Astrocyte (in vitro differentiated cells and primary cell): ENCODE measurements at regions not wholly inside any gene's neighbourhood (a gene's known extent, or its start where the extent isn't known, plus 50 kb on each side); places are given as distances from the start of the nearest gene placed in this dataset.

Source experiments
- DNase-seq: peaks from one replicate; pipeline ENCODE4 v3.0.0-alpha.2; 2010; ENCODE audit warnings: low read depth
- FAIRE-seq: peaks from 2 replicates; lab custom pipeline; 2011; peaks lifted over from hg19 to GRCh38; lab: Jason Lieb, UNC
- H2AFZ ChIP-seq: 2 replicates; pipeline ENCODE4 v1.6.0; 2012; ENCODE audit warnings: low read depth, low read length, inconsistent platforms
- H3K27ac ChIP-seq: 2 replicates; pipeline ENCODE4 v1.5.1; 2011; ENCODE audit warnings: low read depth, low read length, inconsistent platforms
- H3K27me3 ChIP-seq: 2 replicates; pipeline ENCODE4 v1.6.0; 2011; ENCODE audit warnings: low read length, inconsistent platforms; ENCODE audit not compliant: insufficient read depth
- H3K36me3 ChIP-seq: 2 replicates; pipeline ENCODE4 v1.5.1; 2011; ENCODE audit warnings: low read length, inconsistent platforms; ENCODE audit not compliant: insufficient read depth
- H3K4me1 ChIP-seq: 2 replicates; pipeline ENCODE4 v1.5.1; 2011; ENCODE audit warnings: low read length, inconsistent platforms; ENCODE audit not compliant: insufficient read depth
- H3K4me2 ChIP-seq: 2 replicates; pipeline ENCODE4 v1.6.0; 2012; ENCODE audit warnings: low read length, inconsistent platforms
- H3K4me3 ChIP-seq: 2 replicates; pipeline ENCODE4 v1.5.1; 2011; ENCODE audit warnings: low read depth, mild to moderate bottlenecking, low read length, inconsistent platforms; ENCODE audit not compliant: insufficient read depth
- H3K79me2 ChIP-seq: 2 replicates; pipeline ENCODE4 v1.6.0; 2012; ENCODE audit warnings: mild to moderate bottlenecking, low read length, inconsistent platforms; ENCODE audit not compliant: insufficient read depth
- H3K9ac ChIP-seq: 2 replicates; pipeline ENCODE4 v1.6.0; 2012; ENCODE audit warnings: mild to moderate bottlenecking, low read length, inconsistent platforms
- H3K9me3 ChIP-seq: 2 replicates; pipeline ENCODE4 v1.5.1; 2012; ENCODE audit warnings: low read depth, mild to moderate bottlenecking, low read length, inconsistent platforms; ENCODE audit not compliant: insufficient read depth
- H4K20me1 ChIP-seq: 2 replicates; pipeline ENCODE4 v1.6.0; 2012; ENCODE audit warnings: low read length, inconsistent platforms; ENCODE audit not compliant: insufficient read depth
- H3K27ac Mint-ChIP-seq: one replicate; pipeline ENCODE4 v1.8.0; 2021; ENCODE audit warnings: mild to moderate bottlenecking, mixed read lengths; ENCODE audit not compliant: unreplicated experiment
- H3K27me3 Mint-ChIP-seq: one replicate; pipeline ENCODE4 v1.8.0; 2021; ENCODE audit warnings: low read depth, mixed read lengths; ENCODE audit not compliant: unreplicated experiment
- H3K36me3 Mint-ChIP-seq: one replicate; pipeline ENCODE4 v1.8.0; 2021; ENCODE audit warnings: low read depth, mixed read lengths; ENCODE audit not compliant: unreplicated experiment
- H3K4me1 Mint-ChIP-seq: one replicate; pipeline ENCODE4 v1.8.0; 2021; ENCODE audit warnings: low read depth, mixed read lengths; ENCODE audit not compliant: unreplicated experiment
- H3K4me3 Mint-ChIP-seq: one replicate; pipeline ENCODE4 v1.8.0; 2021; ENCODE audit warnings: mild to moderate bottlenecking, moderate library complexity, mixed read lengths; ENCODE audit not compliant: unreplicated experiment
- H3K9me3 Mint-ChIP-seq: one replicate; pipeline ENCODE4 v1.8.0; 2021; ENCODE audit warnings: mild to moderate bottlenecking, mixed read lengths; ENCODE audit not compliant: unreplicated experiment
- EZH2 ChIP-seq: IDR thresholded peaks from 2 replicates; pipeline ENCODE4 v1.6.1; 2012; ENCODE audit warnings: mild to moderate bottlenecking, low read length, inconsistent platforms; ENCODE audit not compliant: insufficient read depth
- TF ChIP-seq, protein P1 (sequence below): IDR thresholded peaks from 2 replicates; pipeline ENCODE4 v1.5.1; 2011; ENCODE audit warnings: low read depth, mild to moderate bottlenecking, inconsistent platforms, low read length, moderate library complexity; ENCODE audit not compliant: insufficient read depth

DNA sequence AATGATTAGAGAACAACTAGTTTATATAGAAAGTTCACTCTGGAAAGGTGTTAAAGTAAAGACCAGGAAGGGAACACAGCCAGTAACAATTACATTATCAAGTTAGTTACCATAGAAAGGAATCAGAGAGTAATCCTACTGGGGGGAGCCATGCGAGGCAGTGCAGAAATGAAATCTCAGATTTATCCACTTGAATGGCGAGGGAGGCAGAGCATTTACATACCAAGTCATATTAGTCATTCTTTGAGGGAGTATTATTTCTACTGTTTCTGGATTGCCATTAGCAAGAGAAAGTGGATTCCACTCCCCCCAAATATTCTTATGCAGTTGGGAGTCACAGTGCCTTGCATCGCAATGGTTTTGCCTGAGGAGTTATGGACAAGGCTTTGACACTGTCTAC is 472.7 kb upstream of the TRIB2 start:
- TF ChIP-seq, protein P1, sequence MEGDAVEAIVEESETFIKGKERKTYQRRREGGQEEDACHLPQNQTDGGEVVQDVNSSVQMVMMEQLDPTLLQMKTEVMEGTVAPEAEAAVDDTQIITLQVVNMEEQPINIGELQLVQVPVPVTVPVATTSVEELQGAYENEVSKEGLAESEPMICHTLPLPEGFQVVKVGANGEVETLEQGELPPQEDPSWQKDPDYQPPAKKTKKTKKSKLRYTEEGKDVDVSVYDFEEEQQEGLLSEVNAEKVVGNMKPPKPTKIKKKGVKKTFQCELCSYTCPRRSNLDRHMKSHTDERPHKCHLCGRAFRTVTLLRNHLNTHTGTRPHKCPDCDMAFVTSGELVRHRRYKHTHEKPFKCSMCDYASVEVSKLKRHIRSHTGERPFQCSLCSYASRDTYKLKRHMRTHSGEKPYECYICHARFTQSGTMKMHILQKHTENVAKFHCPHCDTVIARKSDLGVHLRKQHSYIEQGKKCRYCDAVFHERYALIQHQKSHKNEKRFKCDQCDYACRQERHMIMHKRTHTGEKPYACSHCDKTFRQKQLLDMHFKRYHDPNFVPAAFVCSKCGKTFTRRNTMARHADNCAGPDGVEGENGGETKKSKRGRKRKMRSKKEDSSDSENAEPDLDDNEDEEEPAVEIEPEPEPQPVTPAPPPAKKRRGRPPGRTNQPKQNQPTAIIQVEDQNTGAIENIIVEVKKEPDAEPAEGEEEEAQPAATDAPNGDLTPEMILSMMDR, result no peak
- H3K4me3 Mint-ChIP-seq, result no peak overlapping the region
- H3K4me2 ChIP-seq, result no peak overlapping the region
- no peak overlapping the region for H2AFZ ChIP-seq
- no peaks in the 10 kb centered on the region for H3K9me3 Mint-ChIP-seq
- no peaks in the 10 kb centered on the region for H4K20me1 ChIP-seq
- H3K36me3 Mint-ChIP-seq, result no peaks in the 10 kb centered on the region
- no peaks in the 10 kb centered on the region for H3K79me2 ChIP-seq
- no peaks in the 10 kb centered on the region for H3K4me1 ChIP-seq
- H3K9me3 ChIP-seq, result no peaks in the 10 kb centered on the region
- no peak overlapping the region for H3K27ac ChIP-seq
- H3K27ac Mint-ChIP-seq, result no peak overlapping the region
- H3K9ac ChIP-seq, result no peak overlapping the region
- no peak overlapping the region for H3K4me3 ChIP-seq
- FAIRE-seq (no peak), DNase-seq (peak; percentile 39)
- no peaks in the 10 kb centered on the region for H3K36me3 ChIP-seq
- H3K27me3 ChIP-seq, result no peaks in the 10 kb centered on the region
- peaks cover 7% of the 10 kb centered on the region for H3K4me1 Mint-ChIP-seq
- no peaks in the 10 kb centered on the region for H3K27me3 Mint-ChIP-seq

DNA sequence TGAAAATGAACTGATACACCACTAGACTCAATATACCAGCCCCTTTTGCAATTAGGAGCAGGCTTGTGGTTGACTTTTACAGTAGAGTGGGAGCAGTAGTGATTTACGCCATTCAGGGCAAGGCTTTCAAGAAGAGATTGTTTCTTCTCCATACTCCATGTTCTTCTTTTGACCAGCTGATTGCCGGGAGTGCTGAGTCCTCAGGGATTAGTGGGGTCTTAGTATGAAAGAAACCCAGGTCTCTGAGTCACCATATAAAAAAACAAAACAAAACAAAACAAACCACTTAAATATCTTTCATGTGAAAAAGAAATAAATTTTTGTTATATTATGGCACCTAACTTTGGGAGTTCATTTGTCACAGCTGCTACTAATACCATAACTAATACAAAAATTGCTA is 465.6 kb upstream of the TRIB2 start:
- DNase-seq (no peak), FAIRE-seq (no peak)
- Histone ChIP-seq H4K20me1 (no peaks in the 10 kb centered on the region), H3K9ac (no peak overlapping the region), H3K79me2 (no peaks in the 10 kb centered on the region), H3K4me2 (no peak overlapping the region), H3K36me3 (no peaks in the 10 kb centered on the region), H3K27me3 (no peaks in the 10 kb centered on the region), H3K9me3 (no peaks in the 10 kb centered on the region), H2AFZ (no peak overlapping the region), H3K4me3 (no peak overlapping the region), H3K27ac (no peak overlapping the region), H3K4me1 (no peaks in the 10 kb centered on the region)
- Mint-ChIP-seq H3K4me1 (no peaks in the 10 kb centered on the region), H3K27ac (no peak overlapping the region), H3K4me3 (no peak overlapping the region), H3K36me3 (no peaks in the 10 kb centered on the region), H3K27me3 (no peaks in the 10 kb centered on the region), H3K9me3 (no peaks in the 10 kb centered on the region)
- no peak for TF ChIP-seq EZH2
- TF ChIP-seq, protein P1, result no peak

DNA sequence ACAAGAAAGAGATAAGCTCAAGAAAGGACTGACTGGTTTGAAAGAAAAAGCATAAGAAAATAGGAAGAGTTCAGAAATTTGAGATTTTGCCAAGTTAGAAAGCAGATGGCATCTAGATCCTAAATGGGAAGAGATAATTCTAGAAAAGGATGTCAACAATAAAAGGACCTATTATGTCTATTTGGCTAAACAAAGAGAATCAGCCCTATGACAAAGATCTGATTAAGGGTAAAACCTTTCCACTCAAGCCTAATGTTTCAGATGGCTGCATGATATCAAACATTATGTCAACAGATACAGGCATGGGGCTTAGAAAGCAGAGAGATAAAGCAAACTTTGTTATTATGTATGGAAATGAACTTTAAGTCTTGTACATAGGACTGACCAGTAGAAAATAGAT is 465.0 kb upstream of the TRIB2 start:
- no peak for DNase-seq
- Histone ChIP-seq H3K27me3 (no peaks in the 10 kb centered on the region), H3K9me3 (no peaks in the 10 kb centered on the region), H3K27ac (no peak overlapping the region), H4K20me1 (no peaks in the 10 kb centered on the region), H3K4me2 (no peak overlapping the region), H3K79me2 (no peaks in the 10 kb centered on the region), H3K4me3 (no peak overlapping the region), H3K36me3 (no peaks in the 10 kb centered on the region), H3K9ac (no peak overlapping the region), H2AFZ (no peak overlapping the region), H3K4me1 (no peaks in the 10 kb centered on the region)
- TF ChIP-seq, protein P1, result no peak
- no peak for TF ChIP-seq EZH2
- FAIRE-seq, result no peak
- Mint-ChIP-seq H3K9me3 (no peaks in the 10 kb centered on the region), H3K27me3 (no peaks in the 10 kb centered on the region), H3K4me3 (no peak overlapping the region), H3K27ac (no peak overlapping the region), H3K36me3 (no peaks in the 10 kb centered on the region), H3K4me1 (no peaks in the 10 kb centered on the region)
